H1 (cell line): ENCODE measurements at regions not wholly inside any gene's neighbourhood (a gene's known extent, or its start where the extent isn't known, plus 50 kb on each side); places are given as distances from the start of the nearest gene placed in this dataset.

ENCODE experiments used
- CTBP2 ChIP-seq: IDR thresholded peaks from 2 replicates; pipeline ENCODE4 v1.7.0; 2011; ENCODE audit warnings: borderline replicate concordance, mild to moderate bottlenecking, moderate library complexity, mixed read lengths, low read length; ENCODE audit not compliant: insufficient read depth, insufficient read length
- CTCF ChIP-seq, 3 experiments: IDR thresholded peaks; 1 replicate in 2 of 3; 2 replicates in 1 of 3; pipeline versions ENCODE4 v1.5.1 to v1.6.1; 2011; ENCODE audit warnings: low read length in 3 of 3, mild to moderate bottlenecking in 3 of 3, inconsistent platforms in 2 of 3, low read depth in 1 of 3, moderate library complexity in 1 of 3; ENCODE audit not compliant: insufficient read depth in 1 of 3; ENCODE audit errors: control extremely low read depth in 1 of 3
- EP300 ChIP-seq, 2 experiments: IDR thresholded peaks; 1 replicate in 1 of 2; 2 replicates in 1 of 2; pipeline ENCODE4 v1.6.1; 2011 to 2012; ENCODE audit warnings: low read depth in 2 of 2, low read length in 2 of 2, mild to moderate bottlenecking in 2 of 2, borderline replicate concordance in 1 of 2, inconsistent platforms in 1 of 2, moderate library complexity in 1 of 2
- EZH2 ChIP-seq: fragments of 200-600 bp; sonication (generic); IDR thresholded peaks from 2 replicates; pipeline ENCODE4 v1.7.1; 2012; ENCODE audit warnings: low read depth, mild to moderate bottlenecking, moderate library complexity, low read length, inconsistent platforms; ENCODE audit not compliant: severe bottlenecking
- GTF2F1 ChIP-seq: IDR thresholded peaks from 2 replicates; pipeline ENCODE4 v1.6.1; 2012; ENCODE audit warnings: low read depth, low read length, improper control_type of control experiment, borderline replicate concordance
- PHF8 ChIP-seq: fragments of 200-600 bp; sonication (generic); conservative IDR thresholded peaks from 2 replicates; pipeline ENCODE4 v1.7.1; 2012; ENCODE audit warnings: low read depth, mild to moderate bottlenecking, inconsistent platforms, low read length, moderate library complexity
- POLR2A ChIP-seq, 2 experiments: IDR thresholded peaks; 1 replicate in 1 of 2; 2 replicates in 1 of 2; pipeline ENCODE4 v1.6.1; 2011; ENCODE audit warnings: low read depth in 2 of 2, low read length in 2 of 2, mild to moderate bottlenecking in 2 of 2; ENCODE audit errors: control extremely low read depth in 1 of 2
- POLR2AphosphoS5 ChIP-seq: IDR thresholded peaks from 2 replicates; pipeline ENCODE4 v1.6.1; 2011; ENCODE audit warnings: low read depth, low read length
- TAF1 ChIP-seq: IDR thresholded peaks from 2 replicates; pipeline ENCODE4 v1.6.1; 2011; ENCODE audit warnings: mild to moderate bottlenecking, low read depth, low read length
- TEAD4 ChIP-seq: IDR thresholded peaks from 2 replicates; pipeline ENCODE4 v1.6.1; 2012; ENCODE audit warnings: low read depth, low read length, inconsistent platforms, mixed read lengths

- no peak for TF ChIP-seq PHF8
- no peak for TF ChIP-seq EZH2
- TF ChIP-seq POLR2A (IDR thresholded peaks at IDR 0.05; ENCODE audit: control extremely low read depth in 1 of 2, low read depth in 2 of 2, low read length in 2 of 2) = no peak
- no peak for TF ChIP-seq CTBP2
- no peak for TF ChIP-seq CTCF (IDR thresholded peaks at IDR 0.05; ENCODE audit: control extremely low read depth in 1 of 3, insufficient read depth in 1 of 3, low read depth in 1 of 3, low read length in 3 of 3)
- TF ChIP-seq GTF2F1 = no peak
- no peak for TF ChIP-seq EP300 (IDR thresholded peaks at IDR 0.05; ENCODE audit: borderline replicate concordance in 1 of 2, low read depth in 2 of 2, low read length in 2 of 2)
- no peak for TF ChIP-seq TAF1
- TF ChIP-seq POLR2AphosphoS5 = no peak
- no peak for TF ChIP-seq TEAD4
Measured at GRCh38 chr7:9876053-9876452, 1097.6 kb upstream of the PHF14 start.
